GM13977 (cell line): ENCODE measurements at regions not wholly inside any gene's neighbourhood (a gene's known extent, or its start where the extent isn't known, plus 50 kb on each side); places are given as distances from the start of the nearest gene placed in this dataset.

Experiments used
- DNase-seq: peaks from one replicate; pipeline ENCODE4 v3.0.0; 2012; ENCODE audit warnings: low spot score
- in situ Hi-C: fragments of 300-500 bp; cut with MboI; formaldehyde crosslinking; loops from one replicate; pipeline ENCODE4 v1.12.0; 2022; ENCODE audit warnings: low sequenced_read_pairs, low pct_unique_long_range_greater_than_20kb, mixed read lengths, inconsistent platforms; ENCODE audit not compliant: unreplicated experiment
- TF ChIP-seq, protein P1 (sequence below): IDR thresholded peaks from 2 replicates; pipeline ENCODE4 v1.5.1; 2012; ENCODE audit warnings: mild to moderate bottlenecking, control low read depth; ENCODE audit not compliant: insufficient read depth; ENCODE audit errors: extremely low read depth, missing control alignments

DNA sequence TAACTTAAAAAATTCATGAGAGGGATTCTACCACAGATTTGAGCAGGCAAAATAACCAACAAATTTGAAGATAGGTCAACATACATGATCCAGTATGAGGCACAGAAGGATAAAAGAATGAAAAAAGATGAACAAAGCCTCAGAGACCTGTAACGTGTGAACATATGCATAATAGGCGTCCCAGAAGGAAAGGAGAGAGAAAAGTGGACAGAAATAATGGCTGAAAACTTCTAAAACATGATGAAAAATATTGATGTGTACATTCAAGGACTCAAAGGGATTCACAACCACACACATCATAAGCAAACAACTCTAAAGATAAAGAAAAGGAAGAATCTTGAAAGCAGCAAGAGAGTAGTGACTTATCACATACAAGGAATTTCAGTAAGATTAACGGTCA, 100.1 kb upstream of the PARD3B start:
- in situ Hi-C loops = no loop called here
- TF ChIP-seq, protein P1, sequence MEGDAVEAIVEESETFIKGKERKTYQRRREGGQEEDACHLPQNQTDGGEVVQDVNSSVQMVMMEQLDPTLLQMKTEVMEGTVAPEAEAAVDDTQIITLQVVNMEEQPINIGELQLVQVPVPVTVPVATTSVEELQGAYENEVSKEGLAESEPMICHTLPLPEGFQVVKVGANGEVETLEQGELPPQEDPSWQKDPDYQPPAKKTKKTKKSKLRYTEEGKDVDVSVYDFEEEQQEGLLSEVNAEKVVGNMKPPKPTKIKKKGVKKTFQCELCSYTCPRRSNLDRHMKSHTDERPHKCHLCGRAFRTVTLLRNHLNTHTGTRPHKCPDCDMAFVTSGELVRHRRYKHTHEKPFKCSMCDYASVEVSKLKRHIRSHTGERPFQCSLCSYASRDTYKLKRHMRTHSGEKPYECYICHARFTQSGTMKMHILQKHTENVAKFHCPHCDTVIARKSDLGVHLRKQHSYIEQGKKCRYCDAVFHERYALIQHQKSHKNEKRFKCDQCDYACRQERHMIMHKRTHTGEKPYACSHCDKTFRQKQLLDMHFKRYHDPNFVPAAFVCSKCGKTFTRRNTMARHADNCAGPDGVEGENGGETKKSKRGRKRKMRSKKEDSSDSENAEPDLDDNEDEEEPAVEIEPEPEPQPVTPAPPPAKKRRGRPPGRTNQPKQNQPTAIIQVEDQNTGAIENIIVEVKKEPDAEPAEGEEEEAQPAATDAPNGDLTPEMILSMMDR = no peak
- no peak for DNase-seq

DNA sequence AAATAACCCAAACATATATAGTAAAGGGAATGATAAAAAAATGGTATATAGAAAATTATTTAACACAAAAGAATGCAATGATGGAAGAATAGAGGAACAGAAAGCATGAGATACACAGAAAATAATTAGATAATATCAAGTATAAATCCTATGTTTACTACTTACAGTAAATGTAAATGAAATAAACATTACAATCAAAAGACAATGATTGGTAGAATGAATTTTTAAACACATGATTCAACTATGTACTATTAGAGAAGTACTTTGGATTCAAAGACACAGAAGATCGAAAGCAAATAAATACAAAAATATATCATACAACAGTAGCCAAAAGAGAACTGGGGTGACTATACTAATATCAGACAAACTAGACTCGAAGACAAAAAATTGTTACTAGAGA, 97.6 kb upstream of the PARD3B start:
- TF ChIP-seq, protein P1 = no peak
- in situ Hi-C loops = no loop called here
- DNase-seq = no peak

DNA sequence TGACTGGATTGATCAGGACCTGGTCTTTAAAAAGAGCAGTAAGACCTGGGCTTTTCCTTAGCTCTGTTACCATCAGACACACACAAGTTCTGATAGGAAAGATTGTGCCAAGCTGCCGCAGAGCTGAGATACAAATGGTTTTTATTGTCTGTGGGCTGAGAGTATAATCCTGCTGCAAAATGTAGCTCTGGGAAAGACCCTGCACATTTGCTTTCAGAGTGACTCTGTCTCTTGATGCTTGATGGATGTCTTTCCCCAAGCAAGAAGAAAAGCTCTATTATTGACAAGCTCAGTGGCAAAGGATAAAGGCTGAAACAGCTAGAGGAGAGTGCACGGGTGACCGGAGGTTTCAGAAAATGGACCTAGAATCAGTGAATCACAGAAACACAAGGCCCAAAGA, 95.3 kb upstream of the PARD3B start:
- in situ Hi-C loops = no loop called here
- DNase-seq = no peak
- TF ChIP-seq, protein P1 = no peak

DNA sequence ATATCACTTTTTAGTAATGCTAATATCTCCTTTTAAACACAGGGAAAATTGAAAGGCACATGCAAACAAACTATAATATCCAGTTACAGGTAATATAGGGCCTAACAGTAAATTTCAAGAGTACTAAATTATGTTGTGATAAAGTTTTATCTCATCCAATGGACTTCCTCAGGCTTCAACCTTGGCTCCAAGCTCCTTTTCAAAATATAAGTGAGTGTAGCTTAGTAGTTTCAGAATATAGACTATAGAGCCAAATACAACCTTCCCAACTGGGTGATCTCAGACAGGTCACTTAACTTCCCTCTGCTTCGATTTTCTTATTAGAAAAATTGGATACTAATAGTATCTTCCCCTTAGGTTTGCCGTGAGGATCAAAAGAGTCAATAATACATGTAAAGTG, 93.5 kb upstream of the PARD3B start:
- TF ChIP-seq, protein P1 = no peak
- in situ Hi-C loops = no loop called here
- no peak for DNase-seq

DNA sequence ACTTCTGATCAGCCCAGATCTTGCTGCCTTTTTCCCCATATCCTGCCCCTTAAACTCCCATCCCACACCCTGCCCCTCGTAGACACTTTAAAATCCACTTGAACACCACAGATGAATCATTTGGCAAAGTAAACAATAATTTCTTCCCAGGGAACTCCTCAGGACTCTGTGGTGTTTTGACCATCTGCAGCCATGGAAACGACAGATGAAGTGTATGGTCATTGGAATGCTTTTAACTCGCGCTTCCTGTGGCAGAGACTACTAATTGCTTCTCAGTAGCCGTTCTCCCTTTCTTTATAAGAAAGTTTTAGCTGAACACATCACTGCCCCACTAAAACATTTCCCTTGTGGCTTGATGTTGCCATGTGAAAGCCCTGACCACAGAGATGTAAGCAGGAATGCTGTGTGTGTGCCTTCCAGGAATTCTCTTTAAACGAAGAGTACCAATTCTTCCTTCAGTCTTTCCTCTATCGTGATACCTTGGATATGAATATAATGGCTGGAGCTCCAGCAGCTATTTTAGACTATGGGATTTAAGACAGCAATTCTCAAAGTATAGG, 92.7 kb upstream of the PARD3B start:
- in situ Hi-C loops = no loop called here
- DNase-seq = no peak
- TF ChIP-seq, protein P1 = no peak

DNA sequence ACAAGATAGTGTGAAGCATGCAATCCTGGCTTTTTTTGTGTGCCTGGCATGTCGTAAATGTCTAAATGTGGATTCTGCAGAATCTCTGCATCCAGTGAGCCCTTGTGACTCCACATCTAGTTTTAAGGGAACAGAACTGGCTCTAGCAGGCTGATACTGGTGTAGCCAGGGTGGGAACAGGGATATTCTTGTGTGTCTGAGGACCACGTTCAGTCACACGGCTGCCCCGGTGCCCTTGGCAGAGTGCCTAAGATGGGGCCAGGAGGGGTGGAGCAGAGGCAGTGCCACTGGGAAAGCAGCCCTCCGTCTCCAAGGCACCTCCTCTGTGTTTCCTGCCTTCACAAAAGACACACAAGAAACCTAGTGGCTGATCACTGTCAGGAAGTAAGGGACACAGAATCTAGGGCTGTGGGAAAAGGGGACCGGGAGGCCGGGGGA, 91.5 kb upstream of the PARD3B start:
- in situ Hi-C loops = no loop called here
- no peak for DNase-seq
- TF ChIP-seq, protein P1 = no peak
